HG03565 (cell line): ENCODE measurements at regions not wholly inside any gene's neighbourhood (a gene's known extent, or its start where the extent isn't known, plus 50 kb on each side); places are given as distances from the start of the nearest gene placed in this dataset.

ENCODE experiments used
- ATAC-seq: cut with Tn5 transposase; IDR thresholded peaks from one replicate; pipeline ENCODE4 v1.9.1; 2021; ENCODE audit warnings: mild to moderate bottlenecking, moderate library complexity; ENCODE audit not compliant: unreplicated experiment

- ATAC-seq, result no peak
Observed at GRCh38 chr1:235925016-235925415, 58.3 kb upstream of the LYST start.

DNA sequence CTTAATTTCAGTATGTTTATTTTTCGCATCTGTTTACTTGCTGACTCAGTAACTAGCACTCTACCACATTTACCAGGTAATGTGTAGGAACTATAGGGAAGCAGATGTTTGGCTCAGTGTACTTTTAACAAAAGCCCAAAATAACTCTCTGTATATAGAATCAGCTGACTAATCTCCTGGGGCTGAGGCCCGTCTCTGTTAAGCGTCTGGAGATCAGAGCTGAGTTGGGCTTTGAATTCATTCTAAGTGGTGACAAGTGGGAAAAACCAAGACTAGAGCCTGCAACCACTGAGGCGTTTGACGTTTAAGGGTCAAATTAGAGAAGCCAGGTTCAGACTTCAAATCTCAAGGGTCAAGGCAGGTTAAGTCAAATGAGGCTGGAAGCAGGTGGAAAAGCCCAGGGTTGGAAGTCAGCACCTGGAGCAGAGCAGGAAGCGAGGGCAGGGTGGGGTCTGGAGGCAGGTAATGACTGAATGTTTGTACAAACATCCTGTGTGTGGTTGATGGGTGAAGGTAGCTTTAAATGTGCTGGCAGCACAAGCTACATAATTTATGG is 56.8 kb upstream of the LYST start:
- peak; percentile 44 for ATAC-seq

- no peak for ATAC-seq
Observed at GRCh38 chr1:235920596-235921375, 54.1 kb upstream of the LYST start.

DNA sequence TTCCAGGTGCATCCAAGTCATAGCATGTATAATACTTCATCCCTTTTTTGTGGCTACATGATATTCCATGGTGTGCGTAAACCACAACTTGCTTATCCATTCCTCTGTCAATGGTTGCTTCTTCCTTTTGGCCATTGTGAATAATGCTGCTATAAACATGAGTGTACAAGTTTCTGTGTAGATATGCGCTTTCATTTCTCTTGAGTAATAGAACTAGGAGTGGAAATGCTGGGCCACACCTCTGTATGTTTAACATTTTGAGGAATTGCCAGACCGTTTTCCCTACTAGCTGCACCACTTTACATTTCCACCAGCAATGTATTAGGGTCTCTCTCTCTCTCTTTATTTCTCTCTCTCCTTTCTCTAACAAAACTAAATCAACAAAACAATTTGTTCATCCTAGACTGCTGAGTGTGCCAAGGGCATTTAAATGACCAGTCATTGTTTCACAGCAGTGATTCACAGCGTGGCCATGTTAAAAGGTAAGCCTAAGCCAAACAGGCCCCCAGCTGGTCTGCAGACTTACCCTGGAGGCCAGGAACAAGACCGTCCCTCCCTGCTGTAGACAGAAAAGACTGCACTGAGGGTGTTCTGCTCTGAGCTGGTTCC is 53.2 kb upstream of the LYST start:
- no peak for ATAC-seq

DNA sequence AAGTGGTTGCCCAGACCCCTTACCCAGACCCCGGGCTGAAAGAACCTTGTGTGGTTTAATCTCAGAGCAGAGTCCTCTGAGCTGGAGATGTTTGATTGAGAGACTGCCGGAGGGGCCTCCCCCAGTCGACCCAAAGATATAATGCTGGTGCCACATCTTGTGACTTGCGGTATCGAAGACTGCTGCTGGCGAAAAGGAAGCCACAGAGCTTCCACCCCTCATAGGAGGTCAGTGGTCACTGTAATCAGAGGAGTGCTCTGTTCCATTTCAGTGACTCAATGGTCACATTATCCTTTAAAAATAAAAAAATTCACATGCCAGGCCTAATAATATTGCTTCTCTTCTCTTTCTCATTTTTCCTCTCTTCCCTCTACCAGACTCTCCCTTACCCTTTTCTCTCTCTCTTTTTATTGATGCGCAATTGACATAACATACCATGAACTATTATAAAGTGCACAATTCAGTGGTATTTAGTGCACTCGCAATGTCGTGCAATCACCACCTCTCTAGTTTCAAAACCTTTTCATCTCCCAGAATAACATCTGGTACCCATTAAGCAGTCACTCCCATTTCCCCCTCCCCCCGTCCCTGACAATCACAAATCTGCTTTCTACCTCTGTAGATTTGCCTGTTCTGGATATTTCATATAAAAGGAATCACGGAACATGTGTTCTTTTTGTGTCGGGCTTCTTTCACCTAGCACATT is 52.6 kb upstream of the LYST start:
- ATAC-seq, result no peak

GRCh38 chr1:235918465-235918864 is 51.8 kb upstream of the LYST start:
- no peak for ATAC-seq

DNA sequence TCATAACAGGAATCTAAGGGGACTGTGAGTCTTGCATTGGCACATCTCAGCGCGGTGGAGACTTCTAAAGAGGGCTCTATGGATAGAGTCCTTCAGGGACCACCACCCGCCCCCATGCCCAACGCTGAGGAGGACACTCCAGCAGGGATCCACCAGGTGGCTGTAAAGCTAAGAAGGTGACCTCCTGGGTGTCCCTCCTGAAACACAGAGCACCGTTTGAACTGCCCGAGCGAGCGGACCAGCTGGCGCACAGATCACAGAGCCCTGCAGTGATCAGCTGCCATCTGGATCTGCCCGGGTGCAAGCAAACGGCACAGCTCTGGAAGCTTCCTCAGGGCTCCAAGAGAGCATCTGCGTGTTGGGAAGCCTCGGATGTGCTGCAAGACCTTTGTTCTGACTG is 51.3 kb upstream of the LYST start:
- ATAC-seq, result no peak

DNA sequence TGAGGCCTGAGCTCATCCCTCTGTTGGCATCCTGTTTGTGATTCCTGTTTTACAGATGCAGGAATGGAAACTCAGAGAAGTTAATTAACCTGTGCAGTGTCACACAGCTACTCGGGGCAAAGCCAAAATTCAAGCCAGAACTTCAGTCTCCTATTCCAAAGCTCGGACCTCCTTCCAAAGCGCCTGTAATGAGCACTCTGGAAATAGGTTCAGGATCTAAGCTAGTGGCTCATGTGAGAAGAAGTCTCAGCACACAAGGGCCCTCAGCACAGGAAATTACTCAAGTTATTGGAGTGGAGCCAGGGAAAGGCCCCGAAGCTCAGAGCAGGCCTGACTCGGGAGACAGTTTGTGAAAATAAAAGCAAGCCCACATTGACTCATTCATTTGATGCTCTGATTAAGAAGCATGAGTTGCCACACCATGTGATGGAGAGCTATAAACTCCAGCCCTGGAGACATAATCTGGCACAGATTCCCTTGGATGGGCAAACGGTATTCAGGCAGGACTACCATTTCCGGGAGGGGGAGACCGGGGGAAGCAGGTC is 50.6 kb upstream of the LYST start:
- peak; percentile 81 for ATAC-seq
